ENCODE measurements at regions not wholly inside any gene's neighbourhood (a gene's known extent, or its start where the extent isn't known, plus 50 kb on each side); places are given as distances from the start of the nearest gene placed in this dataset.

DNA sequence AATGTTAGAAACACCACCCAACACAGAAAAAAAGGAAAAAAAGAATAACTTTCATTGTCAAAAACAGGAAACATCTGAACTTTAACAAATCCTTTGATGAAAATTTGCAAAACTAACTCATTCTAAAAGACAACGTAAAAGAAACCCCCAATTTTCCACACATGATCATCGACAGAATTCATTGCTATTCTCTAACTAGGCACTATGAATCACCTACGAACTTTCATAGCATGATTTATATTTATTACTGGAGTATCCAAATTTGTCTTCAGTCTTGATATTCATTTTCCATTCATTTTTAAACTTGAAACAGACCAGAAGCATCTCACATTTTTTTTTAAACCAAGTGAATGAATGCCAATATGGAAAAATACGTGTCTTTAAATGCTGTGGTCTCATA, 514.6 kb downstream of the TLE4 start:
- Histone ChIP-seq H2AFZ (ENCODE audit: low read length) (no peak overlapping the region), H3K79me2 (ENCODE audit: insufficient read depth, low read length) (no peaks in the 10 kb centered on the region), H3K9ac (ENCODE audit: insufficient read depth, low read depth, low read length) (no peak overlapping the region), H3K27me3 (ENCODE audit: control insufficient read depth in 1 of 2, insufficient read depth in 2 of 2, low read length in 2 of 2) (no peaks in the 10 kb centered on the region), H3K4me2 (ENCODE audit: low read depth, low read length) (no peak overlapping the region), H3K4me3 (replicated peaks in 1 of 3; ENCODE audit: insufficient read depth in 1 of 3, low read depth in 2 of 3, low read length in 3 of 3) (no peak overlapping the region), H3K4me1 (ENCODE audit: insufficient read depth, low read length) (no peaks in the 10 kb centered on the region), H3K27ac (ENCODE audit: extremely low read length, insufficient read depth, low read length) (no peak overlapping the region), H4K20me1 (ENCODE audit: insufficient read depth, low read length) (no peaks in the 10 kb centered on the region), H3K36me3 (replicated peaks in 1 of 2; ENCODE audit: control insufficient read depth in 1 of 2, insufficient read depth in 2 of 2, low read length in 2 of 2) (no peaks in the 10 kb centered on the region), H3K9me3 (ENCODE audit: low read length) (no peaks in the 10 kb centered on the region; the same call in 1 of the 2 replicates)
- ATAC-seq (no peak), DNase-seq (ENCODE audit: low spot score) (no peak), FAIRE-seq (no peak)
- TF ChIP-seq ELF4 (CRISPR knock-in tag; IDR thresholded peaks at IDR 0.05; ENCODE audit: borderline replicate concordance) (no peak), HNRNPUL1 (IDR thresholded peaks at IDR 0.05; ENCODE audit: low read depth, low read length) (no peak), NPAS2 (CRISPR knock-in tag; IDR thresholded peaks at IDR 0.05; ENCODE audit: borderline replicate concordance) (no peak), ZNF788 (CRISPR knock-in tag; IDR thresholded peaks at IDR 0.05; ENCODE audit: borderline replicate concordance) (no peak)
- TF ChIP-seq, protein P1, sequence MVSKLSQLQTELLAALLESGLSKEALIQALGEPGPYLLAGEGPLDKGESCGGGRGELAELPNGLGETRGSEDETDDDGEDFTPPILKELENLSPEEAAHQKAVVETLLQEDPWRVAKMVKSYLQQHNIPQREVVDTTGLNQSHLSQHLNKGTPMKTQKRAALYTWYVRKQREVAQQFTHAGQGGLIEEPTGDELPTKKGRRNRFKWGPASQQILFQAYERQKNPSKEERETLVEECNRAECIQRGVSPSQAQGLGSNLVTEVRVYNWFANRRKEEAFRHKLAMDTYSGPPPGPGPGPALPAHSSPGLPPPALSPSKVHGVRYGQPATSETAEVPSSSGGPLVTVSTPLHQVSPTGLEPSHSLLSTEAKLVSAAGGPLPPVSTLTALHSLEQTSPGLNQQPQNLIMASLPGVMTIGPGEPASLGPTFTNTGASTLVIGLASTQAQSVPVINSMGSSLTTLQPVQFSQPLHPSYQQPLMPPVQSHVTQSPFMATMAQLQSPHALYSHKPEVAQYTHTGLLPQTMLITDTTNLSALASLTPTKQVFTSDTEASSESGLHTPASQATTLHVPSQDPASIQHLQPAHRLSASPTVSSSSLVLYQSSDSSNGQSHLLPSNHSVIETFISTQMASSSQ (IDR thresholded peaks at IDR 0.05; ENCODE audit: low read depth) = no peak
- TF ChIP-seq, protein P1 (CRISPR knock-in tag; IDR thresholded peaks at IDR 0.05; ENCODE audit: borderline replicate concordance) = no peak
- TF ChIP-seq, protein P2, sequence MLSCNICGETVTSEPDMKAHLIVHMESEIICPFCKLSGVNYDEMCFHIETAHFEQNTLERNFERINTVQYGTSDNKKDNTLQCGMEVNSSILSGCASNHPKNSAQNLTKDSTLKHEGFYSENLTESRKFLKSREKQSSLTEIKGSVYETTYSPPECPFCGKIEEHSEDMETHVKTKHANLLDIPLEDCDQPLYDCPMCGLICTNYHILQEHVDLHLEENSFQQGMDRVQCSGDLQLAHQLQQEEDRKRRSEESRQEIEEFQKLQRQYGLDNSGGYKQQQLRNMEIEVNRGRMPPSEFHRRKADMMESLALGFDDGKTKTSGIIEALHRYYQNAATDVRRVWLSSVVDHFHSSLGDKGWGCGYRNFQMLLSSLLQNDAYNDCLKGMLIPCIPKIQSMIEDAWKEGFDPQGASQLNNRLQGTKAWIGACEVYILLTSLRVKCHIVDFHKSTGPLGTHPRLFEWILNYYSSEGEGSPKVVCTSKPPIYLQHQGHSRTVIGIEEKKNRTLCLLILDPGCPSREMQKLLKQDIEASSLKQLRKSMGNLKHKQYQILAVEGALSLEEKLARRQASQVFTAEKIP (CRISPR knock-in tag; IDR thresholded peaks at IDR 0.05; ENCODE audit: borderline replicate concordance) = no peak
- CTCF ChIA-PET (ENCODE audit: low intra/inter-chr PET ratio, low total read pairs) = no interaction called here
- in situ Hi-C loops (cut with HindIII; ENCODE audit: extremely low pct_ligation_motif_present, low pct_unique_long_range_greater_than_20kb) = no loop called here
- WGBS (ENCODE audit: low lambda C conversion rate) = 0% methylated on average over 4 of the region's 4 CpGs
- POLR2A ChIA-PET = no interaction called here
- BruUV-seq (replicated peaks) = no TSS peak
- intact Hi-C loops (cut with micrococcal nuclease; ENCODE audit: unreplicated experiment) = no loop called here
